Stomach (tissue), 4 donors: ENCODE measurements at regions not wholly inside any gene's neighbourhood (a gene's known extent, or its start where the extent isn't known, plus 50 kb on each side); places are given as distances from the start of the nearest gene placed in this dataset.

Experiments used
- EP300 ChIP-seq: sonication (generic); formaldehyde crosslinking; IDR thresholded peaks from one replicate; pipeline ENCODE4 v1.6.1; 2017; ENCODE audit warnings: antibody characterized with exemption
- POLR2A ChIP-seq, 4 donors: fragments of 450-650 bp; IDR thresholded peaks; one replicate each; pipeline ENCODE4 v1.6.1; 2016; ENCODE audit warnings: antibody characterized with exemption in 4 of 4, control low read depth in 2 of 4, mild to moderate bottlenecking in 1 of 4, moderate library complexity in 1 of 4
- POLR2AphosphoS5 ChIP-seq, 3 donors: sonication (generic); formaldehyde crosslinking; IDR thresholded peaks; one replicate each; pipeline ENCODE4 v1.6.1; 2016; ENCODE audit warnings: antibody characterized with exemption in 3 of 3
- TF ChIP-seq, protein P1 (sequence below), 7 experiments: fragments of 450-650 bp in 4 of 7; fragments of 200-600 bp in 3 of 7; sonication (generic) in 3 of 7; IDR thresholded peaks; one replicate each; pipeline ENCODE4 v1.5.1; 2016 to 2019; ENCODE audit warnings: antibody characterized with exemption in 7 of 7, control low read depth in 2 of 7, mild to moderate bottlenecking in 1 of 7

DNA sequence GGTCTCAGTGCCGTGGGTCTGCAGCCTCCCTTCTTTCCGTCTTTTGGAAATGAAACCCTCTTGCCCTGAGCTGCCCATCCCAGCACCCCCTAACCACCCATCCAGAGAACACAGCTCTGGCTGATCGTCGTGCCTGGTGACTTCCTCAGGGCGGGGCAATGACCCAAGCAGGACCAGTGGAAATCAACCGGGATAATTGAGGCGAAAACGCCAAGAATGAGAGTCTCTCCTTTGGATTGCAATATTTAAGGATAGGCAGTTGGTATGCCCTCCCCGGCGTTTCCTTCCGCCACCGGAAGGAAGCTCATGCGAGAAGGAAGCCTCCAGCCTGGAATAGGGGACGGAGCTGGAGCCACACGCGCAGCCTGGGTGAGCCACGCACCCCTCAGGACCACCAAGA, 73.7 kb upstream of the PFKP start:
- no peak for TF ChIP-seq POLR2A (IDR thresholded peaks at IDR 0.05)
- no peak for TF ChIP-seq EP300
- TF ChIP-seq, protein P1, sequence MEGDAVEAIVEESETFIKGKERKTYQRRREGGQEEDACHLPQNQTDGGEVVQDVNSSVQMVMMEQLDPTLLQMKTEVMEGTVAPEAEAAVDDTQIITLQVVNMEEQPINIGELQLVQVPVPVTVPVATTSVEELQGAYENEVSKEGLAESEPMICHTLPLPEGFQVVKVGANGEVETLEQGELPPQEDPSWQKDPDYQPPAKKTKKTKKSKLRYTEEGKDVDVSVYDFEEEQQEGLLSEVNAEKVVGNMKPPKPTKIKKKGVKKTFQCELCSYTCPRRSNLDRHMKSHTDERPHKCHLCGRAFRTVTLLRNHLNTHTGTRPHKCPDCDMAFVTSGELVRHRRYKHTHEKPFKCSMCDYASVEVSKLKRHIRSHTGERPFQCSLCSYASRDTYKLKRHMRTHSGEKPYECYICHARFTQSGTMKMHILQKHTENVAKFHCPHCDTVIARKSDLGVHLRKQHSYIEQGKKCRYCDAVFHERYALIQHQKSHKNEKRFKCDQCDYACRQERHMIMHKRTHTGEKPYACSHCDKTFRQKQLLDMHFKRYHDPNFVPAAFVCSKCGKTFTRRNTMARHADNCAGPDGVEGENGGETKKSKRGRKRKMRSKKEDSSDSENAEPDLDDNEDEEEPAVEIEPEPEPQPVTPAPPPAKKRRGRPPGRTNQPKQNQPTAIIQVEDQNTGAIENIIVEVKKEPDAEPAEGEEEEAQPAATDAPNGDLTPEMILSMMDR (IDR thresholded peaks at IDR 0.05) = no peak
- no peak for TF ChIP-seq POLR2AphosphoS5 (IDR thresholded peaks at IDR 0.05)
